ENCODE measurements at regions not wholly inside any gene's neighbourhood (a gene's known extent, or its start where the extent isn't known, plus 50 kb on each side); places are given as distances from the start of the nearest gene placed in this dataset.
"Not testable (repeated sequence)": the region's sequence is repeated elsewhere in the genome, so short reads cannot be mapped to it uniquely, and the experiment has no call there.

DNA sequence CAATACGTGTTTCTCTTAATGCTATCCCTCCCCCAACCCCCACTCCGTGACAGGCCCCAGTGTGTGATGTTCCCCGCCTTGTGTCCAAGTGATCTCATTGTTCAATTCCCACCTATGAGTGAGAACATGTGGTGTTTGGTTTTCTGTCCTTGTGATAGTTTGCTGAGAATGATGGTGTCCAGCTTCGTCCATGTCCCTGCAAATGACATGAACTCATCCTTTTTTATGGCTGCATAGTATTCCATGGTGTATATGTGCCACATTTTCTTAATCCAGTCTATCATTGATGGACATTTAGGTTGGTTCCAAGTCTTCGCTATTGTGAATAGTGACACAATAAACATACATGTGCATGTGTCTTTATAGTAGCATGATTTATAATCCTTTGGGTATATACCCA, 52.5 kb downstream of the KIAA0408 start:
- CTCF ChIA-PET; POLR2A ChIA-PET; DNase-seq (ENCODE audit: extremely low spot score): not testable (repeated sequence)

DNA sequence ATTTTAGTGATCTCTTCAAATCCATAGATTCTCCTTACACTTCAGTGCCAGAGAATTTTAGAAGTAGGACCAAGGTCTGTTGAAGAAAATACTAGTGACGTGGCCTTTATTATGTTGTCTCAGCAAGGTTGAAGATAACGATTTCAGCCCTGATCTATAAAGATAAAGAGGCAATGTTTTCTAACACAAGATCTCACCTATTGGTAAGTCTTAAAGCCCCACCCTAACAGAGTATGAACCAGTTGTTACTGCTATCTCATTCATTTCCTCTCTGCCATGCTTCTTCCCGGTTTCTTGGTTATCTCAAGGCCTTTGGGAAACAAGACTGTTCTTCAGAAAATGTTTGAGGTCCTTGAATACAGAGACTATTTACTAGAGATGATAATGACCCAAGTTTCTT, 53.1 kb downstream of the KIAA0408 start:
- no peak for DNase-seq (ENCODE audit: extremely low spot score)
- POLR2A ChIA-PET = no interaction called here
- TF ChIP-seq FOXM1 (IDR thresholded peaks at IDR 0.05; ENCODE audit: borderline replicate concordance) (no peak), ZNF384 (IDR thresholded peaks at IDR 0.05) (no peak), SP1 (IDR thresholded peaks at IDR 0.05) (no peak), ELF4 (IDR thresholded peaks at IDR 0.05) (no peak), L3MBTL2 (conservative IDR thresholded peaks at IDR 0.05) (no peak), TARDBP (IDR thresholded peaks at IDR 0.05) (no peak), CTBP1 (IDR thresholded peaks at IDR 0.05; ENCODE audit: borderline replicate concordance) (no peak), FOXA1 (IDR thresholded peaks at IDR 0.05) (no peak)
- CTCF ChIA-PET = no interaction called here

DNA sequence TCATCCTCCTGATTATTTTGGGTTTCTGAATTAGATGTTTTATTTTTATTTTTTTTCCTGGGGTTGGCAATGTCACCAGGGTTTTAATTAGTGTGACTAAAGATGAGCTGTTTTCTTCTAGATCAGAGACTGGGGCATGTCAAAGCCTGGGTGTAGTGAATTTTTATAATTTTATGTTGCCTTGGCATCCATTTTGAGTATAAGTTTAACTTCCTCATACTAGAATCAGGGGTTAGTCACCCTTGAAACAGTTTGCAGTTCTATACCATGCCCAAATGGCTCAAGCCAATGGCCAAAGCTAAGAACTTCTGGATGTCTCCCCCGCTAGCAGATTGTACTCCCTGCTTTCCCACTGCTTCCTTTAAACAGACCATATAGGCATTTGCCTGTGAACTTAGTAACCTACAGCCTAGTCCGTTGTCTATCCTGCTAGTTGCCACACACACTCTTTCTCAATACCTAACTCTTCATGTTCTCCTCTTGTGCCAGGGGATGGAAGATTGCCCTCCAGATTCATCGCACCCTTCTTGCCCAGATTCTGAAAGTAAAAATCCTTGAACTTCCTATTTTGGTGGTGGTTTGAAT, 54.5 kb downstream of the KIAA0408 start:
- CTCF ChIA-PET = interaction anchor here (0.7 kb wide), 1 partner anchor 111 kb away, joined by 3 read pairs; no protein-coding TSS in a partner anchor
- POLR2A ChIA-PET = no interaction called here

DNA sequence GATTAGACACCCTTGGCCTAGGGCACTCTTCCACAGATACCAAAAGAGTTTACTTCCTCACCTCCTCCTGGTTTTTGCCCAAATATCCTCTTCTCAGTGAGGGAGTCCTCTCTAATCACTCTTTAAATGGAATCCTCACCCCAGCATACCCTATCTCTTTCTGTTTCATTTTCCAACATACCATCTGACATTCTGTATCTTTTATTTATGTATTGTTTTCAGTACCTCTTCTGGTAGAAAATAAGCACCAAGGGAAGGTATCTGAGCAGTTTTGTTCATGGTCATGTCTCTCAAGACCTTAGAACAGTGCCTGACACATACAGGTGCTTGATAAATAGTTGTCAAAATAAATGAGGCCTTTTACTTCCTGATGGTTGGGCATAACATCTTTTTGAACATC, 55.1 kb downstream of the KIAA0408 start:
- TF ChIP-seq LEF1 (IDR thresholded peaks at IDR 0.05; ENCODE audit: borderline replicate concordance) = no peak
- no peak for TF ChIP-seq FOXK2 (IDR thresholded peaks at IDR 0.05)
- TF ChIP-seq ZNF384 (IDR thresholded peaks at IDR 0.05) = no peak
- ChIA-PET CTCF (interaction anchor here (0.7 kb wide), 1 partner anchor 112 kb away, joined by 3 read pairs; no protein-coding TSS in a partner anchor), POLR2A (no interaction called here)
- DNase-seq (ENCODE audit: extremely low spot score) = no peak

More for the DNA sequence above, 54.5 kb downstream of the KIAA0408 start:
- no peak for DNase-seq (ENCODE audit: extremely low spot score)
- TF ChIP-seq HDGF (IDR thresholded peaks at IDR 0.05; ENCODE audit: borderline replicate concordance) (no peak), ARNT (IDR thresholded peaks at IDR 0.05) (no peak), L3MBTL2 (conservative IDR thresholded peaks at IDR 0.05) (no peak), SUZ12 (IDR thresholded peaks at IDR 0.05) (no peak), LEF1 (IDR thresholded peaks at IDR 0.05; ENCODE audit: borderline replicate concordance) (no peak), TARDBP (IDR thresholded peaks at IDR 0.05) (no peak), FOXM1 (IDR thresholded peaks at IDR 0.05; ENCODE audit: borderline replicate concordance) (no peak), FOXA1 (IDR thresholded peaks at IDR 0.05) (no peak), ZNF384 (IDR thresholded peaks at IDR 0.05) (no peak), ELF4 (IDR thresholded peaks at IDR 0.05) (no peak), BHLHE40 (IDR thresholded peaks at IDR 0.05; ENCODE audit: borderline replicate concordance) (no peak), FOXK2 (IDR thresholded peaks at IDR 0.05) (no peak), SP1 (IDR thresholded peaks at IDR 0.05) (no peak)
- TF ChIP-seq, protein P1, sequence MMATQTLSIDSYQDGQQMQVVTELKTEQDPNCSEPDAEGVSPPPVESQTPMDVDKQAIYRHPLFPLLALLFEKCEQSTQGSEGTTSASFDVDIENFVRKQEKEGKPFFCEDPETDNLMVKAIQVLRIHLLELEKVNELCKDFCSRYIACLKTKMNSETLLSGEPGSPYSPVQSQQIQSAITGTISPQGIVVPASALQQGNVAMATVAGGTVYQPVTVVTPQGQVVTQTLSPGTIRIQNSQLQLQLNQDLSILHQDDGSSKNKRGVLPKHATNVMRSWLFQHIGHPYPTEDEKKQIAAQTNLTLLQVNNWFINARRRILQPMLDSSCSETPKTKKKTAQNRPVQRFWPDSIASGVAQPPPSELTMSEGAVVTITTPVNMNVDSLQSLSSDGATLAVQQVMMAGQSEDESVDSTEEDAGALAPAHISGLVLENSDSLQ (IDR thresholded peaks at IDR 0.05) = no peak

DNA sequence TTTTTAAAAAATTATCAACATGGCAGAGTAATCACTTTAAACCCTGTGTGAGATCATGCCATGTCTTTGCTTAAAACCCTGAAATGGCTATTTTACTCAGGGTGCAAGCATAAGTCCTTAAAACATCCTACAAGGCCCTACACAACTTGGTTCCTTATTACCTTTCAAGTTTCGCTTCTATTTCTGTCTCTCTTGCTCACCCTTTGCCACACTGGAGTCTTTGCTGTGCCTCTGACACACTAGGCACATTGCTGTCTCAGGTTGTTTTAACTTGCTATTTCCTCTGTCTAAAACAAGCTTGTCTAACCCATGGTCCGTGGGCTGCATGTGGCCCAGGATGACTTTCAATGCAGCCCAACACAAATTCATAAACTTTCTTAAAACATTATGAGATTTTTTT, 55.6 kb downstream of the KIAA0408 start:
- TF ChIP-seq NFRKB (IDR thresholded peaks at IDR 0.05) (no peak), ELF4 (IDR thresholded peaks at IDR 0.05) (no peak), SUZ12 (IDR thresholded peaks at IDR 0.05) (no peak), ZNF384 (IDR thresholded peaks at IDR 0.05) (no peak), BHLHE40 (IDR thresholded peaks at IDR 0.05; ENCODE audit: borderline replicate concordance) (no peak), FOXM1 (IDR thresholded peaks at IDR 0.05; ENCODE audit: borderline replicate concordance) (no peak), ARNT (IDR thresholded peaks at IDR 0.05) (no peak), TARDBP (IDR thresholded peaks at IDR 0.05) (no peak), SP1 (IDR thresholded peaks at IDR 0.05) (no peak), L3MBTL2 (conservative IDR thresholded peaks at IDR 0.05) (no peak)
- TF ChIP-seq, protein P1 (IDR thresholded peaks at IDR 0.05) = no peak
- no peak for DNase-seq (ENCODE audit: extremely low spot score)
- ChIA-PET POLR2A (no interaction called here), CTCF (no interaction called here)

DNA sequence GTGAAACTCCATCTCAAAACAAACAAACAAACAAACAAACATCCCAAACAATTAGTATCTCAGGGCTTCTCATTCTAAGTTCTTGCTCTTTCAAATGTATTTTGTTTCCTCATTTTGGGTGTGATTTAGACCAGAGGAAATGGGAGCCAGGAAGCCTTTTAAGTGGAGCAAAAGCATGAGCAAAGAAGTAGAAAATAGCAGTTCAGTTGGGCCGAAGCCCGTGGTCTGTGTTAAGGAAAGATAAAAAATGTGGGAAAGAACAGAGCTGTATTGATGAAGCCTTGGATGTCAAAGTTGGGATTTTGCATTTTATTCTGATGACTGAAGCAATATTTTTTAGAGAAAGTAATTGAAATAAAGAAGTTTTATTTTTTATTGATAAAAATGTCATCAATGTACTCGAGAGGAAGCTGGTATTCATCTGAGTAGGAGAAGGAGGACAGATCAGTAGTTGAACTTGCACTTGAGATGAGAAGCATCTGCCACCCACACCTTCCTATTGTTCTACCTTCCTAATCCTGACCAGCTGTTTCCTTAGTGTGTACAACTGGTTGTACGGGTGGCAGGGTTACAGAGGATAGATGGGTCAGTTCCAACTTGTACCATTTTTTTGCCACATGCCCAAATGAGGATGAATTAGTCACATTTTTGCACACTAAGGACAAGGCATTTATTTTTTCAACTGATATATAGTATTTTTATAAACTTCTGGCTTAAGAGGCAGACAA, 56.1 kb downstream of the KIAA0408 start:
- no peak for DNase-seq (ENCODE audit: extremely low spot score)
- ChIA-PET CTCF (no interaction called here), POLR2A (no interaction called here)
- TF ChIP-seq FOXA1 (IDR thresholded peaks at IDR 0.05) (no peak), SUZ12 (IDR thresholded peaks at IDR 0.05) (no peak), TARDBP (IDR thresholded peaks at IDR 0.05) (no peak), SP1 (IDR thresholded peaks at IDR 0.05) (no peak), FOXK2 (IDR thresholded peaks at IDR 0.05) (no peak), CTBP1 (IDR thresholded peaks at IDR 0.05; ENCODE audit: borderline replicate concordance) (no peak)
- TF ChIP-seq, protein P1 (IDR thresholded peaks at IDR 0.05) = no peak

Data from HEK293T (cell line).